Breast epithelium (tissue), 3 donors: ENCODE measurements at regions not wholly inside any gene's neighbourhood (a gene's known extent, or its start where the extent isn't known, plus 50 kb on each side); places are given as distances from the start of the nearest gene placed in this dataset.

Experiments
- POLR2A ChIP-seq: fragments of 450-650 bp; IDR thresholded peaks from one replicate; pipeline ENCODE4 v1.6.1; 2016; ENCODE audit warnings: antibody characterized with exemption, mild to moderate bottlenecking, moderate library complexity
- POLR2AphosphoS5 ChIP-seq, 3 donors: sonication (generic); formaldehyde crosslinking; IDR thresholded peaks; one replicate each; pipeline ENCODE4 v1.6.1; 2017; ENCODE audit warnings: antibody characterized with exemption in 3 of 3
- TF ChIP-seq, protein P1 (sequence below), 3 donors: fragments of 450-650 bp; IDR thresholded peaks; one replicate each; pipeline ENCODE4 v1.5.1; 2016 to 2017; ENCODE audit warnings: antibody characterized with exemption in 3 of 3, mild to moderate bottlenecking in 3 of 3, moderate library complexity in 3 of 3

GRCh38 chr14:89537911-89538310 is 120.9 kb upstream of the FOXN3 start:
- TF ChIP-seq POLR2A = no peak
- TF ChIP-seq, protein P1, sequence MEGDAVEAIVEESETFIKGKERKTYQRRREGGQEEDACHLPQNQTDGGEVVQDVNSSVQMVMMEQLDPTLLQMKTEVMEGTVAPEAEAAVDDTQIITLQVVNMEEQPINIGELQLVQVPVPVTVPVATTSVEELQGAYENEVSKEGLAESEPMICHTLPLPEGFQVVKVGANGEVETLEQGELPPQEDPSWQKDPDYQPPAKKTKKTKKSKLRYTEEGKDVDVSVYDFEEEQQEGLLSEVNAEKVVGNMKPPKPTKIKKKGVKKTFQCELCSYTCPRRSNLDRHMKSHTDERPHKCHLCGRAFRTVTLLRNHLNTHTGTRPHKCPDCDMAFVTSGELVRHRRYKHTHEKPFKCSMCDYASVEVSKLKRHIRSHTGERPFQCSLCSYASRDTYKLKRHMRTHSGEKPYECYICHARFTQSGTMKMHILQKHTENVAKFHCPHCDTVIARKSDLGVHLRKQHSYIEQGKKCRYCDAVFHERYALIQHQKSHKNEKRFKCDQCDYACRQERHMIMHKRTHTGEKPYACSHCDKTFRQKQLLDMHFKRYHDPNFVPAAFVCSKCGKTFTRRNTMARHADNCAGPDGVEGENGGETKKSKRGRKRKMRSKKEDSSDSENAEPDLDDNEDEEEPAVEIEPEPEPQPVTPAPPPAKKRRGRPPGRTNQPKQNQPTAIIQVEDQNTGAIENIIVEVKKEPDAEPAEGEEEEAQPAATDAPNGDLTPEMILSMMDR (IDR thresholded peaks at IDR 0.05) = no peak
- TF ChIP-seq POLR2AphosphoS5 (IDR thresholded peaks at IDR 0.05) = no peak
